ENCODE measurements at regions not wholly inside any gene's neighbourhood (a gene's known extent, or its start where the extent isn't known, plus 50 kb on each side); places are given as distances from the start of the nearest gene placed in this dataset.

DNA sequence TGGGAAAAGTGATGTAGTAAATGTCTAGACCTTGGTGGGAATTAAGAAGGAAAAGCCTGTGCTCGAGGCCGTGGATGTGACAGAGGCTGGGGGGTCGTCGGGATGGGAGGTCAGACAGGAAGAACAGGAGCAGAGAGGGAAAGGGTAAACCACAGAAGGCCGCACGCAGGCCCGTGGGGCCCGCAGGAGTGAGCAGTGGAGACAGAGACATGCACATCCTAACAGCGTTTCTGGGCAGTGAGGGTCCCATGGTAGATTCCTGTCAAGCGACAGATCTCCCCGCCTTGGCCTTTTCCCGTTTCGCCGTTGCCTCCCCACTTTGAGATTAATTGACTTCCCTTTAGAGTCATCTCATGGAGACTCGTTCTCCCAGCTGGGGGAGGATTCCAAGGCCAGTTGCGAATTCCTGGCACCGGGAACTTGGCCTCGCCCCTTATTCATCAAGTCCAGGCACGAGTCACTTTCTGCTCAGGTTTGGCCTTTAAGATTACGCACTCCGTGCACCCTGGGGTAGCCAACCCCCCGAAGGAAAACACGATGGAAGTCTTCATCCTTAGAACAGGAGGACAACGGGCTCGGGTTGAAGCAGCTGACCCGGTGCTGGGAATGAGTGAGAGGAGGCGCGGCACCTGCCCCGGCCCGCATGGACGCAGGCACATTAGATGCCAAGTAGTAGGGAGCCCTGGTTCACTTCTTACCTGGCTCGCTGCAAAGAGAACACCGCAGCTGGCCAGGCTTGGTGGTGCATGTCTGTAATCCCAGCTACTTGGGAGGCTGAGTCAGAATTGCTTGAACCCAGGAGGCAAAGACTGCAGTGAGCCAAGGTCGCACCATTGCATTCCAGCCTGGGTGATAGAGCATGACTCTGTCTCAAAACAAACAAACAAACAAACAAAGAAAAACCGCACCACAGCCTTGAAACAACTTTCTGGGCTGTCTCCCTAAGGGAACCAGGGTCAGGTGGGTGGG lies 315.2 kb upstream of the SHH start:
- no peak for DNase-seq (ENCODE audit: low read depth in 2 of 2)

DNA sequence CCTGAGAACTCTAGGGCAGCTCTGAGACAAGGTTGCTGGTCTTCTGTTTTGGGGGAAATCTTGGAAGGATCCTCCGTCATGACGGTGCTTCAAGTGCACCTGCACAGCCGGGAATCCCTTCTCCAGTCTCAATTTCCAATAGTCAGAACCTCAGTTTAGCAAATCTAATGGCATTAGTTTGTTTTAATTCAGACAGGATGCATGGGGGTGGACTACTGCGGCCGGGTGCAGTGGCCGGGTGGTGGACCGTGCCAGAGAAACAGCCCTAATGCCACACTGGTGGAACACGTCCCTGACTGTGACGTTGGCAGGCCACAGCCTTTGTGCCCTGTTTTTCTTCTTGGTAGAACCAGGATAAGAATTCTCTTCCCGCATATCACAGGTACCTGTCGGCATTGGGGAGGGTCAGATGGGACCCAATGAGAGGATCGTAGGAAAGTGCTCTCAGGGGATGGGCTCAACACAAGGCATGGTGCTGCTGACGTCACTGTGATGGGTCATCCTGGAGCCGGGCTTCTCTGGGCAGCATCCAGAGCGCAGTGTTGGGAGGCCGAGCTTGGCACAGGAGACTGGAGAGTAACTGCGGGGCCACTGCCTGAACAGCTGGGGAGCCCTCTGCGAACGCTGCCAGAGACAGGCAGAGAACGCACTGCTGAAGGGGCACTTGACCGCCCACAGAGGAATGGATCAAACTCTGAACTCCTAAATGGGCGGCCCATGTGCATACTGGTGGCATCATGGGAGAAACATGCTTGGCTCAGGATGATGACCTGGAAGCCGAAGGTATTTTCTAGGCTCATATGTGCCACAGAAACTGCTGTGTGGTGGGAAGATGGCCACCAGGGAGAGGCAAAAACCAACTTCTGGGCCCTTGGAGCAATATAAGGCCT lies 313.8 kb upstream of the SHH start:
- DNase-seq (ENCODE audit: low read depth in 2 of 2): no peak

DNA sequence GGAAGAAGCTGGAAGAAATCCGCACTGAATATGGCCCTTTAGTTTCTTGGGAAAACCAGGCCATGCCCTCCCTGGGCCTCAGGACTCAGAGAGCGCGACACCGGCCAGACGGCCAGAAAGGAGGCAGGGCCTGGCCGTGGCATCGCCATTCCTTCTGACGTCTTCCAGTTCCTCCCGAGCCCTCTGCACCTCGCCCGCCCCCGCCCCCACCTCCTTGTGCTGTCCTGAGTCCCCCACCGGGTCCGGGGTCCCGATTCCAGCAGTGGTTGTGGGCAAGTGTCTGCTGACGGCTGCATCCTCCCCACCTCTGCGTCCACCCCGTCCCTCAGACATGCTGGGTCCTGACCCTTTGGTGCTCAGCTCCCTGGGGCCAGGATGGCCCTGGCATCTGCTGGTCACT lies 312.1 kb upstream of the SHH start:
- DNase-seq (ENCODE audit: low read depth in 2 of 2): no peak

DNA sequence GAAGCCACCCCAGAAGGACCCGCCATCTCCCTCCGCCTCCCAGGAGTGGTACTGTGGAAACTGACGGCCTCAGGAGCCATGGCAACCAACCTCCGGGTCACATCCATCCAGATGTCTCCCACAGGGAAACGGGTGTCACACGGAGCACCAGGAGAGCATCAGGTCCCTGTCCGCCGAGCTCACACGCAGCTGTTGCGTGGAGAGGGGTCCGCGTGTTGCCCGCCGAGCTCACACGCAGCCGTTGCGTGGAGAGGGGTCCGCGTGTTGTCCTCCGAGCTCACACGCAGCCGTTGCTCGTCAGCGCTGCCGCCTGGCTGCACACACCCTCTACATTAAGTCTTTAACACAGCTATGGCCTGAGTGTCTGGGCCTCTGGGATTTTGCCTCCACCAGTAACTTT lies 311.1 kb upstream of the SHH start:
- no peak for DNase-seq (ENCODE audit: low read depth in 2 of 2)

DNA sequence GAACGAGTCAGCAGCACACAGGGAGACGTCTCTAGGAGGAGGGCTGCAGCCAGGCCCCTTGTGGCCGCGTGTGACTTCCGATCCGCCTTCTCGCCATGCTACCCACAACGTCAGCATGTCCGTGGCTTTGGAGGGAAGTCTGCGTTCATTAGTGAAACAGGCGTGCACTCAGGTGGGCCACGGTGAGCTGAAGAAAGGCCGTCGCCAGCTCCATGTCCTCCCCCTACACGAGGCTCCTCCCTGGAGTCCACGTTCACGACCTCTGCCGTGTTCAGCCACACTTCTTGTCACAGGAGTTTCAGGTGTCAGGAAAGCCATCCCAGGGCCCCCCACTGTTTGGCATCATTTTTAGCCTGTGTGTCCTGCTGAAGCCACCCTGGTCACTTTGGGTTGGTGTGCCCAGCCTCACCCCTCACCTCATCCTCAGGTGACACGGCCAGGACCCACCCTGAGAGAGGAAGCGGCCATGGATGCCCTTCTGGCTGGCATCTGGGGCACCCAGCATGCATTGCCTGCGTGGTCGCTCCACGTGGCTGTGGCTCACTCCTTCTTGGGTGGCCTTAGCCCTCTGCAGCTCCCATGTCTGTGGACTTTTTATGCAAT lies 310.6 kb upstream of the SHH start:
- no peak for DNase-seq (ENCODE audit: low read depth in 2 of 2)

DNA sequence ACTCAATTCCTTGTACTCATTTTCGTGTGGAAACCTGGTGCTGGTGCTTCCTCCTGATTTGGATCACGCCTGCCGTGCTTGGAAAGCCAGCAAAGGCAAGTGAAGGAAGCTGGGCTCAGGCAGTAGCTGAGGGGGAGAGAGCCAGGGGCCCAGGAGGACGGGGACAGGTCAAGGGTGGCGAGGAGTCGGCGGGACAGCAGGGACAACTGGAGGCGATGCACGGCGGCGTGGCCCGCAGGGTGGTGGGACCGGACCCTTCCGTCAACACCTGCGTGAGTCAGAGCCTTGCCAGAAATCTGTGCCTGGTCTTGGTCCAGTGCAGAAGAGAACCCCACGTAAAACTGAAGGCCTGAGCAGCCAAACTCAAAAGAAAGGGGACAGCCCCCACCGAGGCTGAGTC lies 309.7 kb upstream of the SHH start:
- DNase-seq (ENCODE audit: low read depth in 2 of 2): no peak

DNA sequence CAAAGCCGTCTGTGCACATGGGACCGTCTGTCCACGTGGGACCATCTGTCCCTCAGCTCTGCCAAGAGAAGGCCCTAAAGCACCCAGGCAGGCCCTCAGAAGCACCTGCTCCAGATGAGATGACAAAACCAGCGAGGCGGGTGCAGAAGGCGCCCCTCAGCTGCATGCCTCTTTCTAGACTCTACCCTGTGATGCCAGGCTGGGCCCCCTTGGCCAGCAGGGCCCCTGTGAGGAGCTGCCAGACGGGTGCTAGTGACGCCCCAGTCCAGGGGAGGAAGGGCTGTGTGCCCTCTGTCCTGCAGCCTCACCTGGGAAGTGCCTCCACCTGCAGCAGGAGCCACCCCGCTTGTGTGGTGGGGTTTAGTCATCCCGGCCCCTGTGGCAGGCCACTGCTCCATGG lies 309.2 kb upstream of the SHH start:
- no peak for DNase-seq (ENCODE audit: low read depth in 2 of 2)

DNA sequence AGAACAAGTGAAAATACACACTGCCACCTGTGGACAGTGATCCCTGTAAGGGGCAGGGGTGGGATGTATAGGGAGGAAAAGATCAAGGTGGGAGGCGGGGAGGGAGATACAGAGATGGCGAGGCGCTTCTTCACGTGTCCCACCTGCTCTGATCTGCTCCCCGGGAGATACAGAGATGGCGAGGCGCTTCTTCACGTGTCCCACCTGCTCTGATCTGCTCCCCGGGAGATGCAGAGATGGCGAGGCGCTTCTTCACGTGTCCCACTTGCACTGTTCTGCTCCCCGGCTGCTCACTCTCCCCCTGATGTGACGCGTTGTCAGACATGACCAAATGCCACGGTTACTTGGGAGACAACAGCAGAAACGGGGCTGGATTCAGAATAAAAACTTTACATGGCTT lies 308.3 kb upstream of the SHH start:
- DNase-seq (ENCODE audit: low read depth in 2 of 2): no peak

DNA sequence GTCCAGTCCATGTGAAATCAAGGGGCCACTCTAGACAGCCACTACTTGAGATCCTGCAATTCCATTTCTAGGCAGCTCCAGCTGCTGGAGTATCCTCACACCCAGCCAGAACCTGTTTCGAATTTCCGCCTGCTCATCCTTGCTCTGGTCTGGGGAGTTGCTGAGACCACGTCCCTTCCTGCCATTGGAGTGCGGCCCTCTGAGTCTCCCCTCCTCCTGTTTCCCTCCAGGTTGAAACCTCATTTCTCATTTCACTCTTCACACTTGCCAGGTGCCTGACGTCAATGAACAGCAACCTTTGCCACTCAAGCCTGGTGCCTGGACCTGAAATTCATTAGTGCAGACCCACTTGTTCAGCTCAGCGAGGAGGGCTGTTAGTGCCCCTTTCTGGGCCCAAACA lies 307.5 kb upstream of the SHH start:
- no peak for DNase-seq (ENCODE audit: low read depth in 2 of 2)

DNA sequence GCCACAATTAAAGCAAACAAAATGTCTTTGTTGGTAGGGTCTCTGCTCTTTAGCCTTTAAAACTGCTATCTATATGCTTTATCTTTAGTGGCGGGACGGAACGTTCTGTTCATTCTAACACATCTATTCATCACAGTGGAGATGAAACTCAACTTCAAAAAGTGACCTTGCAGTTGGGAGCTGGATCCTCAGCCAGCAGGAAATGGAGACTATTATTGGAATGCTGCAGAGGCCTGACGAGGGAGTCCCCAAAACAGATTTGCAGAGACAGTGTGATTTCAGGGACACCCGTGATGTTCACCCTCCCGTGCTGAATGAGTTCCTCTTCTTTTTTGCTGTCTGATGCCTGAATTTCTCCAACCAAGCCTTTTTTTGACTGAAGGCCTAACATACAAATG lies 306.0 kb upstream of the SHH start:
- no peak for DNase-seq (ENCODE audit: low read depth in 2 of 2)

DNA sequence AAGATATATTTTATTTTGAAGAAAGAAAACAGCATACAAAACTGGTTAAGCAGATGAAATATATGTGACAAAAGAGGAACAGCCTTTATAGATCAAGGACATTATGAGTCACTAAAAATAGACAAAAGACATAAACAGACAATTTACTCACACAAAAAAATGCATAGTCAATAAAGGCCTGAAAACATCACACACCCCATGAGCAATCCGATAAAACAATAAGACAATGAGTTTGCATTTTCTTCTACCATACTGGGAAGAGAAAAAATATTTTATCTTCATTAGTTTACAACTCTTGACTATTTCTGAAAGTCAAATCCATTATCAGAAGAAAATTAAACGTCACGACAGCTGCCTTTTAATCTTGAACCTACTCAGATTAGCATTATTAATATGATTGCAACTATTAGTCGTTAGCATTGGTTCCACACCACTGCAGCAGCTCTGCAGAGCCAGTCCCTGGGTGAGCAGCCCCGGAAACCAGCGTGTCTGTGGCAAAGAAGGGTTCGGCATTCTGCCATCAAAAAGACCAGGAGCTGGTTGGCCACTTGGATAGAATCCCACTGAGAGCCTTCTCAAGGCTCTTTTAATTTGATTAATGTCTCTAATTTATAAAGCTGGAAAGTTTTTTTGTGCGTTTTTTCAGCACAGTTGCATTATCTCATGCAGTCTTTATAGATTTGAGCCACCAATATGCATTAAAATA lies 305.4 kb upstream of the SHH start:
- no peak for DNase-seq (ENCODE audit: low read depth in 2 of 2)

DNA sequence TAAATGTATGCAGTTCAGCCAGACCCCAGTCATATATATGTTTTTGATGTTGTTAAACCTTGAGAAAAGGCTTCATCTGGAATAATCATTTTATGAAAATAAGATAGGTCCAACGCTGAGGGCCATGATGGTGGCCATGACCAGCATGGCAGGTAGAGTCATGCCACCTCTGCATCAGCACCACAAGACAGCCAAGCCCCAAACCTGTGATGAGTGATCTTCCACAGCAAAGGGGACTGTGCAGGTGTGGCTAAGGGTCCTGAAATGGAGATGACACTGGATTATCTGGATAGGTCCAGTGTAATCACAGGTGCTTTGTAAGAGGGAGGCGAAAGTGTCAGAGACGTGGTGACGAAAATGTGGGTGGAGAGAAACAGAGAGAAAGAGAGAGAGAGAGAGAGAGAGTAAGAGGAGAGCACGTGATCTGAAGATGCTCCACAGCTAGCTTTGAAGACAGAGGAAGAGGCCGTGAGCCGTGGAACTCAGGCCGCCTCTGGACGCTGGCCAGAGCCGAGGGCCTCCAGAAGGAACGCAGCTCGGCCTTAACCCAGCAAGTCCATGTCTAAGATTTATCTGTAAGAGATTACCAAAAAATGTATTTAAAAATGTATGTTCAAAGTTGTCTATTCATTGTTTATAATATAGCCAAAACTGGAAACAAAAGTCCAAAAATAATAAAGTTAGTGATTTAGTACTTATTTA lies 304.4 kb upstream of the SHH start:
- DNase-seq (ENCODE audit: low read depth in 2 of 2): no peak

DNA sequence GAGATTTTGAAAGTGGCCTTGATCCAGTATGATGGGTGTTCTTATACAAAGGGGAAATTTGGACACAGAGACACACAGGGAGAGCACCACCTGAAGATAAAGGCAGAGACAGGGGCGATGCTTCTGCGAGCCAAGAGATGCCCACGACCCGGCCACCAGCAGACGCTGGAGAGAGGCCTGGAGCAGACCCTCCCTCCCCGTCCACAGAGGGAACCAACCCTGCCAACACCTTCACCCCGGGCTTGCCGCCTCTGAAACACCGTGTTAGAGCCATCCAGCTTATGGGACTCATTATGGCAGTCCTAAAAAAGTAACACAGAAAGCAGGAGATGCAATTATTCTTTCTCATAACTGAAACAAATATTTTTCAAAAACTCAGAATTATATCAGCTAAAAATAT lies 303.3 kb upstream of the SHH start:
- no peak for DNase-seq (ENCODE audit: low read depth in 2 of 2)

DNA sequence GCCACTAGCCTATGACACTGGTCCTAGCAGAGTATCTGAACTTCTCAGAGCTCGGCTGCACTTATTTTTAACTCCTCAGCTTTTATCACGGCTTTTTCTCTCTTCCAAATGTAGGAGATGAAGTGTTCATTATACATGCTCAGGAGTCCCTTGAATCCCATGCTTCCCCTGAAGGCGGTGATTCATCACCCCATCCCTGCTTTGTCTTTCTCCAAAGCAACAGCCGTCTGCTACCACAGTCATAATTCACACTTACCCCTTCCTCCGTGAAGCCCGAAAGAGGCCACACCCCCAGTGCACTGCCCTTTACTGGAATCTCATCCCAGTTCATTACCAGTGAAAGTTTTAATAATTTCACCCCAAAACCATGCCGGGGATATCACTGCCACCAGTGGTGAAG lies 301.5 kb upstream of the SHH start:
- no peak for DNase-seq (ENCODE audit: low read depth in 2 of 2)

DNA sequence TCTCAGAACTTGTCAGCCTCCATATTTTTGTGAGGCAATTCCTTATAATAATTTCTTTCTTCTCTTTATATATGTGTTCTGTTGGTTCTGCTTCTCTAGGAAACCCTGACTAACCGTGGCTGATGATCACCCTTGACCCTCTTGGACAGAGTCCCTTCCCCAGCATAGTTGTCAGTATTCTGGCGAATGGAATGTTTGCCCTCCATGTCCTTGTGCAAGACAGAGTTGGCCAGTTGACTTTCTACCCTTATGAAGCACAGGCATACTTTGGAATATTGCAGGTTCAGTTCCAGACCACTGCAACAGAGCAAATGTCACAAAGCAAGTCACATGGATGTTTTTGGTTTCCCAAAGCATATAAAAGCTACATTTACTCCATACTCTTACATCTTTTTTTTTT lies 297.7 kb upstream of the SHH start:
- no peak for DNase-seq (ENCODE audit: low read depth in 2 of 2)

DNA sequence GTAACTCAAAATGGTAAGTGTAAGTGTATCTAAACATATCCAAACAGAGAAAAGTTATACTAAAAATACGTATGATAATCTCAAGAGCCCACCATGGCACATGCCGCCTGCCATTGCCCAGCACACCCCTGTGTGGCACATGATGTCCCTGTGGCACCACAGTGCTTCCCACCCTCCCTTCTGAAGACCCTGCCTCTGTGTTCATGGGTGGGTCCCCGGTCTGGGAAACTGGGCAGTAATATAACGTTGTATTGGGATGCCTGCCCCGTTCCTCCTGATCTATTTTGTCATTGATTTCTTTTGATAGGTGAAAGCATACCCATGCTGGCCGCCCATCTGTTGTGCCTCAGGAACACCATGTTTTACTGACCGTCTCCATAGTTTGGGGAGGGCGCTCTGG lies 296.8 kb upstream of the SHH start:
- no peak for DNase-seq (ENCODE audit: low read depth in 2 of 2)

DNA sequence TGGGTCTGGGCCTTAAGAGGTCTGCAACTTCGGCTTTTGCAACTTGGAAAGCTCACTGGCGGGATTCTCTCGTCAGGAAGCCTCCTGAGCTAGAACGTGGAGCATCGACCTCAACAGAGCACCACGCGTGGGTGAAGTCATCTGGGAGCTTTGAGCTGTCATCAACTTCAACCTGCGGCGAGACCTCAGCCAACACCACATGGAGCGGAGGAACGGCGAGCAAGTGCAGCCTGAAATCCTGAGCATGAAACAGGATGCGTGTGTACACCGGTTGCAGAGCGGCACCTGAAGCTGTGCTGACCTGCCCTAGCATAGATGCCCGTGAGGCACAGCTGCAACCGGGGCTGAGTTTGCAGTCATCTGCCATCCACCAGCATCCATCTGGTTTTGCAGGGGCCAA lies 295.7 kb upstream of the SHH start:
- no peak for DNase-seq (ENCODE audit: low read depth in 2 of 2)

DNA sequence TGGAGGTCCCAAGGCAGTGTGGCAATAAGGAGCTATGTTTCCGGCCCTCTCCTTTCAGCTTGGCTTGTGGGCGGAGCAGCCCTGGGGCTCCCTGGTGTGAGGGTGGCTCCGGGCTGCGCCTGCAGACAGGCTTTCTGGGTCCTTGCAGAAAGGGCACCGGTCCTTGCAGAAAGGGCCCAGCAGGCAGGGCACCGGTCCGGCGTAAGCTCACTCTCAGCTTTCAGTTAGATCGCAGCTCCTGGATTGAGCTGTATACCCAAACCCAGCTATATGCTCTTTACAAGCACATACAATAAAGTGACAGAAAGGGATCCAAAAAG lies 293.8 kb upstream of the SHH start:
- no peak for DNase-seq (ENCODE audit: low read depth in 2 of 2)

DNA sequence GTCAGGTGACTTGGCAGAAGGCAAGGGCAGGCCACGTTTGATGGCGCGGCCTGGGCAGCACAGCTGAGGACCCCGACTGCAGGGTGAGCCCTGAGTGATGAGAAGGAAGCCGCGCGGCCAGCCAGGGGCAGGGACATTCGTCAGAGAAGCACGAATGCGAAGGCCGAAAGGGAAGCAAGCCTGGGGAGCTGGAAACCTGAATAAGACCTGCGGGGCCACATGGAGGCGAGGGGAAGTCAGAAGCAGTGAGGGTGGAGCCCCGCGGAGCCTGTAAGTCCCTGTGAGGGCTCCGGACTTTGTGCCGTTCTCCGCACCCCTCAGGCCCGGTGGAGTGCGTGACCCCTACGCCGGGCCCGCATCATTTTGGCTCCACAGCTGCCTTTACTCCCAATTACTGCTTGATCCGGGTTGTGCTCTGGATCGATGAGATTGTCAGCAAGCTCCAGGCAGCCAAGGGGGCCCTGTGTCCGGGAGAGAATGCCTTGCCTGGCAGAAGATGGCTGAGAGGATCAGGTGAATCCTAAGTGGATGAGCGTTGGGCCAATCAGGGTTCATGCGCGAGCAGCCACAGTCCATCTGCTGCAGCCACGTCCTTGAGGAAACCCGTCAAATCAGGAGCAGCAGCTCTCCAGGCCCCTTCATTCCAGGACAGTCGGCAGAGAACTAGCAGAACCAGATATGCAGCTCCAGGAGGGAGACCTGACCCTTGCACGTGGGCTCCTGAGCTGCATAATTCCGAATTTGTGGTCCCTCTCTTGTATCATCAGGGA lies 293.3 kb upstream of the SHH start:
- no peak for DNase-seq (ENCODE audit: low read depth in 2 of 2)

DNA sequence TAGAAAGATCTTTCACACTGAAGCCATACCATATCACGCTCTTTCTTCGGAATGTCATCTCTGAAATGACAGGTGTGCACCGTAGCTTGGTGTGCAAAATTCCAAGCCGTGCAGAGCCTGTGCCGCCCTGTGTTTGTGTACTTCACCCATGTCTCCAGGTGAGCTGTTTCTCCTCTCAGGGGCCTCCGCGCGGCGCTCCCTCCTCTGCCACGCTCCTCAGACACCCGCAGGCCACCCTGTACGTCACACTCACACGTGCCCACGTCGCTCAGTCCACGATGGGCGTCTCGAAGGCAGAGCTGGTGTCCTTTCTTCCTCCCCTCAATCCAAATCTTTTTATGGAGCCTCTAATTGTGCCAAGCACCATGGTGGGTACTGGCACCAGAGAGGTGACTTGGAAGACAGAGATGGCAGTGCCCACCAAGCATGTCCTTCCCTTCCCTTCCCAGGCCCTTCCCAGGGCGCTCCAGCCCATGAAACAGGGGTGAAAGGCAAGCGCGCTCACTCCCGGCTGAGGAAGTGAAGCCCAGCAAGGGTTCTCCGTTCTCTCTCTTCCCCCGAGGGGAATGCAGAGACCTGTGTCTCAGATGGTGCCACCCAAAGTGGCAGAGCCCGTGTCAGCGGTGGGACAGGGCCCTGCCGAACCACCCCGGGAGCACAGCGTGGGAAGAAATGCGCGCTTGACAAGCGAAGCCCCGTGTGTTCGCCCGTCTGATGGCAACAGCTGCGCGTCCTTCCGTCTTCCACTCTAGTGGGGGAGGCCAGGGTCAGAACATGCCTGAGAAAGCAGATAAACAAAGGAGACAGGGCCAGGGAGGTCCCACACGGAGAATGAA lies 292.5 kb upstream of the SHH start:
- no peak for DNase-seq (ENCODE audit: low read depth in 2 of 2)
